ENCODE measurements at regions not wholly inside any gene's neighbourhood (a gene's known extent, or its start where the extent isn't known, plus 50 kb on each side); places are given as distances from the start of the nearest gene placed in this dataset.

DNA sequence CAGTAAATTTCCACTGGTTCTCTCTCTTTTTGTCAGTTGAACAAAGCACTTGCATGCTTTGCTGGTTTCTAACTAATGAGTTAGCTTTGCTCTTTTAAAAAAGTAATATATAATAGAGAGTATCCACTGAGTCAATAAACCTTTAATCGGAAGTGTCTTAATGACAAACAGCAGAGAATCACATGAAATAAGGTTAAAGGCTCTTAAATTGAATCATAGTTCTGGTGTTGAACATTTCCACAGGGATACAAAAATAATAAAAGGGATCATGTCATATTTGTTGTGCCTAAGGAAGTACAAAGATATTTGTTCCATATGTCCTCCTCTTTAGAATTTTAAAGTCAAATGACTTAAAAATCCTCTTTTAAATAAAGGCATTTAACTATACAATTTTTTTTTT is 362.6 kb downstream of the LRIG3 start:
- Mint-ChIP-seq H3K27me3 (no peaks in the 10 kb centered on the region), H3K27ac (no peak overlapping the region), H3K4me1 (no peaks in the 10 kb centered on the region), H3K36me3 (no peaks in the 10 kb centered on the region), H3K9me3 (no peaks in the 10 kb centered on the region), H3K4me3 (no peak overlapping the region)
- DNase-seq (ENCODE audit: low spot score in 2 of 2) (no peak), ATAC-seq (ENCODE audit: low read depth) (no peak)

DNA sequence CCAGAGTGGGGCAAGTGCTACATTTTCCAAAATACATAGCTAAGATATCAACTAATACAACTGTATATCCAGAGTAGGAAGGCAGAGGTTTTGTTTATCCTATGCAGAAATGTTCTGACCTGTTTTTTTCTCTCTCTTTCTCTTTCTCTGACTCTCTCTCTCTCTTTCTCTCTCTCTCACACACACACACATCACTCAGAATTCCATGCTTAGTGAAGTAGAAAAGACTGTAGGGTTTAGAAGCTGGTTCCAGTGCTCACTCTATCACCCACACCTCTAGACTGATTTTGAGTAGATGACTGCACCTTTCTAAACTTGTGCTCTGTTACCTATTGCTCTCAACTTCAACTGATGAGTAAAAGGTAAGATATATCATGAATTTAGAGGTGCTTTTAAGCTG is 356.7 kb downstream of the LRIG3 start:
- Mint-ChIP-seq H3K36me3 (no peaks in the 10 kb centered on the region), H3K27me3 (no peaks in the 10 kb centered on the region), H3K9me3 (peaks cover 3% of the 10 kb centered on the region), H3K4me1 (no peaks in the 10 kb centered on the region), H3K4me3 (no peak overlapping the region), H3K27ac (no peak overlapping the region)
- ATAC-seq (ENCODE audit: low read depth) (no peak), DNase-seq (ENCODE audit: low spot score in 2 of 2) (no peak)

- H3K4me3 Mint-ChIP-seq = no peak overlapping the region
- H3K27ac Mint-ChIP-seq = no peak overlapping the region
- H3K27me3 Mint-ChIP-seq = no peaks in the 10 kb centered on the region
- DNase-seq (ENCODE audit: low spot score in 2 of 2) (no peak), ATAC-seq (ENCODE audit: low read depth) (no peak)
- H3K9me3 Mint-ChIP-seq = peaks cover 3% of the 10 kb centered on the region
- H3K36me3 Mint-ChIP-seq = no peaks in the 10 kb centered on the region
- no peaks in the 10 kb centered on the region for H3K4me1 Mint-ChIP-seq
These were observed 355.6 kb downstream of the LRIG3 start for GRCh38 chr12:58564721-58565120.

DNA sequence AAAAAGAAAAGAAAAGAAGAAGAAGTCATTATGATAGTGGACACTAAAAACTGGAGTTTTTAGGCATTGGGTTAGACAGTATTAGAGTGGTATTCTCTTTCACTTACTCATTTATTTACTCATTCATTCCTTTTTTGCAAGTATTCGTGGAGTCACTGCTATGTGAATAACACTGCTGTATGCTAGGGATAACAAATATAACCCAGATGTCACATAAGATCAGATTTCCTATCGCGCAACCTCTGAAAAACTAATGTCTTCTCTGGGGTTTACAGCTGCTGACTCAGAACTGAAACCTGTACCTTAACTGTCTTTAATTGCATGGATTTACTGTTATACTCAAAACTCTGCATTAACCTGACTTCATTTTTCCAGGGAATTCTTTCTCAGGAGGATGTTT is 353.7 kb downstream of the LRIG3 start:
- no peak for ATAC-seq (ENCODE audit: low read depth)
- no peaks in the 10 kb centered on the region for H3K27me3 Mint-ChIP-seq
- no peak for DNase-seq (ENCODE audit: low spot score in 2 of 2)
- no peak overlapping the region for H3K4me3 Mint-ChIP-seq
- no peaks in the 10 kb centered on the region for H3K4me1 Mint-ChIP-seq
- no peak overlapping the region for H3K27ac Mint-ChIP-seq
- H3K9me3 Mint-ChIP-seq = peaks cover 3% of the 10 kb centered on the region
- no peaks in the 10 kb centered on the region for H3K36me3 Mint-ChIP-seq

GRCh38 chr12:58567189-58567588 is 353.1 kb downstream of the LRIG3 start:
- DNase-seq (ENCODE audit: low spot score in 2 of 2) (no peak), ATAC-seq (ENCODE audit: low read depth) (no peak)
- Mint-ChIP-seq H3K27me3 (no peaks in the 10 kb centered on the region), H3K4me3 (no peak overlapping the region), H3K27ac (no peak overlapping the region), H3K4me1 (no peaks in the 10 kb centered on the region), H3K9me3 (peaks cover 3% of the 10 kb centered on the region), H3K36me3 (no peaks in the 10 kb centered on the region)

GRCh38 chr12:58570411-58570810 is 349.9 kb downstream of the LRIG3 start:
- Mint-ChIP-seq H3K27me3 (no peaks in the 10 kb centered on the region), H3K4me1 (no peaks in the 10 kb centered on the region), H3K9me3 (peaks cover 3% of the 10 kb centered on the region), H3K4me3 (no peak overlapping the region), H3K36me3 (no peaks in the 10 kb centered on the region), H3K27ac (no peak overlapping the region)
- ATAC-seq (ENCODE audit: low read depth) (no peak), DNase-seq (ENCODE audit: low spot score in 2 of 2) (no peak)

GRCh38 chr12:58575256-58575655 is 345.0 kb downstream of the LRIG3 start:
- no peak for DNase-seq (ENCODE audit: low spot score in 2 of 2)
- Mint-ChIP-seq H3K4me3 (no peak overlapping the region), H3K4me1 (no peaks in the 10 kb centered on the region), H3K9me3 (peaks cover 4% of the 10 kb centered on the region), H3K27me3 (no peaks in the 10 kb centered on the region), H3K27ac (no peak overlapping the region), H3K36me3 (no peaks in the 10 kb centered on the region)
- no peak for ATAC-seq (ENCODE audit: low read depth)

DNA sequence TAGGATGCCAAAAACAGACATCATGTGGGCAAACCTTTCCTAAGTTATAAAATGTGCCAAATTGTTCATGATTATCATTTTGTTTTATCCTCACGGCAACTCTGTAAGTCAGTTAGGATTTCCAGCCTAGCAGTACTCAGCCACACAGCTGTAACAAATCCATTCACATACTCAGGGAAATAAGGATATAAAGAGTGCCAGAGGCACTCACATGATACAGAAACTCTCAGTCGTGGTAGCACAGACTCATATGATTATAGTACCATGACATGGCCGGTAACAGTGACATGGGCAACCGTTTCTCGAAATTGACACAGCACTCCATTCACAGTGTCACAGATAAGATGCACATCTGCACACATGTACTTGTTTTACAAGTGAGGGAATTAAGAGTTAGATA is 344.2 kb downstream of the LRIG3 start:
- Mint-ChIP-seq H3K36me3 (no peaks in the 10 kb centered on the region), H3K27me3 (no peaks in the 10 kb centered on the region), H3K4me1 (no peaks in the 10 kb centered on the region)

GRCh38 chr12:58576916-58577315 is 343.4 kb downstream of the LRIG3 start:
- peaks cover 4% of the 10 kb centered on the region for H3K9me3 Mint-ChIP-seq
- no peak for ATAC-seq (ENCODE audit: low read depth)
- no peak overlapping the region for H3K4me3 Mint-ChIP-seq
- H3K27me3 Mint-ChIP-seq = no peaks in the 10 kb centered on the region
- no peak overlapping the region for H3K27ac Mint-ChIP-seq
- H3K4me1 Mint-ChIP-seq = no peaks in the 10 kb centered on the region
- DNase-seq (ENCODE audit: low spot score in 2 of 2) = no peak
- H3K36me3 Mint-ChIP-seq = no peaks in the 10 kb centered on the region

More for the DNA sequence above, 344.2 kb downstream of the LRIG3 start:
- no peak overlapping the region for H3K27ac Mint-ChIP-seq
- DNase-seq (ENCODE audit: low spot score in 2 of 2) = no peak
- no peak overlapping the region for H3K4me3 Mint-ChIP-seq
- H3K9me3 Mint-ChIP-seq = peaks cover 4% of the 10 kb centered on the region
- no peak for ATAC-seq (ENCODE audit: low read depth)

DNA sequence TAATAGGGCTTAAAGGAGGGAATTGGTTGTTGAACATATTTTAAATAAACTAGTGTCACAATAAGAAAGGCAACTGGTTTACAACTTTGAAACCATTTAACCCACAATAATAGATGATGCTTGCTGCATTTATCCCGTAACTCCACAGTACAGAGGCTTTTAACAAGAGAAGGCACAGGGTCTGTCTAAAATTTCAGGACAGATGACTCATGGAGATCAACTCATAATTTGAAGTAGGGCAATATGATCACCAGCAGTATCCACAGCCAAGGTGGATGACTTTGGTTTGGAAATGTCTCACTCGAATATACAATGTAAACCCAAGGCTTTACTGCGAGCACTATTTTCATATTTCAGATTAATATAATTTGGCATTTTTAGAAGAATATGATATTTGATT is 340.2 kb downstream of the LRIG3 start:
- DNase-seq (ENCODE audit: low spot score in 2 of 2) = no peak
- Mint-ChIP-seq H3K4me1 (no peaks in the 10 kb centered on the region), H3K9me3 (peaks cover 4% of the 10 kb centered on the region), H3K36me3 (no peaks in the 10 kb centered on the region), H3K27me3 (no peaks in the 10 kb centered on the region), H3K27ac (no peak overlapping the region), H3K4me3 (no peak overlapping the region)
- ATAC-seq (ENCODE audit: low read depth) = no peak

DNA sequence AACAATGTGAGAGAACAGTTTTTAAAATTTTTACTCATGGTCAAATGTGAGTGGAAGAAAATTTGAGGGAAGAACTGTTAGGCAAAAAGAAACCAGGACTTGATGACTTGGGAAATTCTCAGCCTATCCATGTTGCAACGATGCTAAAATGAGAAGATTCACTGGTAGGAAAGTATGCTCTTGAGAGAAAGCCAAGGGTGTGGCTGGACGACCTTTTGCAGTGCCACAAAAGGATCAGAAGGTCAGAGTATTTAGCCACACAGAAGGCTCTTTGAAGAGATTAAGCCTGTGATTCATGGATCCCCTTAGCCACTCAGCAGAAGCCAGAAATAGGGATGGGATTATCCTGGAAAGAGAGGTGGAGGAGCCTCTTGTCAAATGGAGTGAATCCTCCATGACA is 336.8 kb downstream of the LRIG3 start:
- Mint-ChIP-seq H3K27me3 (no peaks in the 10 kb centered on the region), H3K4me3 (no peak overlapping the region), H3K27ac (no peak overlapping the region), H3K4me1 (no peaks in the 10 kb centered on the region), H3K9me3 (no peaks in the 10 kb centered on the region), H3K36me3 (no peaks in the 10 kb centered on the region)
- DNase-seq (ENCODE audit: low spot score in 2 of 2) (no peak), ATAC-seq (ENCODE audit: low read depth) (no peak)

DNA sequence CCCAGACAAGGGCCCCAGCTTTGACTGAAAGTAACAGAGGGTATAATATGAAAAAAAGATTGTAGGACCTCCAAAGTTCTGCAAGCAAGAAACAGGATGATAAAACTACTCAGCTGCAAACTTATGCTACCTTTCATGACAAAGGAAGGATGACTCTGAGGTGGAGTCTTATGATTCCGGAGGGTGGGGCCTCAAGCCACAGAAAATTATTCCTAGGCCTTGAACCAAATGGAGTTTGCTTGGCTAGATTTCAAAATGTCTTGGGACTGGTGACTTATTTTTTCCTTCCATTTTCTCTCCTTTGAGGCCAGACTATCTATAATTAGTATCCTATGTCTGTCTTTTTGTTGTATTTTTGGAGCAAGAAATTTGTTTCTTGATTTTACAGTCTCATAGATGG is 336.4 kb downstream of the LRIG3 start:
- no peaks in the 10 kb centered on the region for H3K9me3 Mint-ChIP-seq
- ATAC-seq (ENCODE audit: low read depth) = no peak
- no peaks in the 10 kb centered on the region for H3K4me1 Mint-ChIP-seq
- no peak for DNase-seq (ENCODE audit: low spot score in 2 of 2)
- H3K4me3 Mint-ChIP-seq = no peak overlapping the region
- no peaks in the 10 kb centered on the region for H3K27me3 Mint-ChIP-seq
- H3K36me3 Mint-ChIP-seq = no peaks in the 10 kb centered on the region
- H3K27ac Mint-ChIP-seq = no peak overlapping the region

- H3K9me3 Mint-ChIP-seq = no peaks in the 10 kb centered on the region
- H3K27ac Mint-ChIP-seq = no peak overlapping the region
- no peak overlapping the region for H3K4me3 Mint-ChIP-seq
- H3K4me1 Mint-ChIP-seq = no peaks in the 10 kb centered on the region
- no peaks in the 10 kb centered on the region for H3K36me3 Mint-ChIP-seq
- no peaks in the 10 kb centered on the region for H3K27me3 Mint-ChIP-seq
- DNase-seq (ENCODE audit: low spot score in 2 of 2) (no peak), ATAC-seq (ENCODE audit: low read depth) (no peak)
These were observed 335.4 kb downstream of the LRIG3 start for GRCh38 chr12:58584880-58585279.

GRCh38 chr12:58586762-58587161 is 333.5 kb downstream of the LRIG3 start:
- no peak overlapping the region for H3K4me3 Mint-ChIP-seq
- no peak for ATAC-seq (ENCODE audit: low read depth)
- no peaks in the 10 kb centered on the region for H3K4me1 Mint-ChIP-seq
- H3K36me3 Mint-ChIP-seq = no peaks in the 10 kb centered on the region
- no peak for DNase-seq (ENCODE audit: low spot score in 2 of 2)
- H3K9me3 Mint-ChIP-seq = no peaks in the 10 kb centered on the region
- no peaks in the 10 kb centered on the region for H3K27me3 Mint-ChIP-seq
- no peak overlapping the region for H3K27ac Mint-ChIP-seq

GRCh38 chr12:58588770-58589169 is 331.5 kb downstream of the LRIG3 start:
- DNase-seq (ENCODE audit: low spot score in 2 of 2) = no peak

More at GRCh38 chr12:58588770-58589169, 331.5 kb downstream of the LRIG3 start:
- no peak overlapping the region for H3K27ac Mint-ChIP-seq
- H3K4me3 Mint-ChIP-seq = no peak overlapping the region
- no peaks in the 10 kb centered on the region for H3K36me3 Mint-ChIP-seq
- ATAC-seq (ENCODE audit: low read depth) = no peak
- H3K4me1 Mint-ChIP-seq = no peaks in the 10 kb centered on the region
- no peaks in the 10 kb centered on the region for H3K9me3 Mint-ChIP-seq
- H3K27me3 Mint-ChIP-seq = no peaks in the 10 kb centered on the region
